Activated naive CD8-positive, alpha-beta T cell (primary cell): ENCODE measurements at regions not wholly inside any gene's neighbourhood (a gene's known extent, or its start where the extent isn't known, plus 50 kb on each side); places are given as distances from the start of the nearest gene placed in this dataset.
"Not testable (repeated sequence)": the region's sequence is repeated elsewhere in the genome, so short reads cannot be mapped to it uniquely, and the experiment has no call there.

Source experiments
- H3K27ac Mint-ChIP-seq: one replicate; pipeline ENCODE4 v1.8.0; 2021; ENCODE audit warnings: mixed read lengths
- H3K27me3 Mint-ChIP-seq: one replicate; pipeline ENCODE4 v1.8.0; 2021; ENCODE audit warnings: mixed read lengths
- H3K36me3 Mint-ChIP-seq: one replicate; pipeline ENCODE4 v1.8.0; 2021; ENCODE audit warnings: mixed read lengths
- H3K4me1 Mint-ChIP-seq: one replicate; pipeline ENCODE4 v1.8.0; 2021; ENCODE audit warnings: low read depth, mixed read lengths
- H3K4me3 Mint-ChIP-seq: one replicate; pipeline ENCODE4 v1.8.0; 2021; ENCODE audit warnings: mild to moderate bottlenecking, mixed read lengths
- H3K9me3 Mint-ChIP-seq: one replicate; pipeline ENCODE4 v1.8.0; 2021; ENCODE audit warnings: low read depth, mixed read lengths

DNA sequence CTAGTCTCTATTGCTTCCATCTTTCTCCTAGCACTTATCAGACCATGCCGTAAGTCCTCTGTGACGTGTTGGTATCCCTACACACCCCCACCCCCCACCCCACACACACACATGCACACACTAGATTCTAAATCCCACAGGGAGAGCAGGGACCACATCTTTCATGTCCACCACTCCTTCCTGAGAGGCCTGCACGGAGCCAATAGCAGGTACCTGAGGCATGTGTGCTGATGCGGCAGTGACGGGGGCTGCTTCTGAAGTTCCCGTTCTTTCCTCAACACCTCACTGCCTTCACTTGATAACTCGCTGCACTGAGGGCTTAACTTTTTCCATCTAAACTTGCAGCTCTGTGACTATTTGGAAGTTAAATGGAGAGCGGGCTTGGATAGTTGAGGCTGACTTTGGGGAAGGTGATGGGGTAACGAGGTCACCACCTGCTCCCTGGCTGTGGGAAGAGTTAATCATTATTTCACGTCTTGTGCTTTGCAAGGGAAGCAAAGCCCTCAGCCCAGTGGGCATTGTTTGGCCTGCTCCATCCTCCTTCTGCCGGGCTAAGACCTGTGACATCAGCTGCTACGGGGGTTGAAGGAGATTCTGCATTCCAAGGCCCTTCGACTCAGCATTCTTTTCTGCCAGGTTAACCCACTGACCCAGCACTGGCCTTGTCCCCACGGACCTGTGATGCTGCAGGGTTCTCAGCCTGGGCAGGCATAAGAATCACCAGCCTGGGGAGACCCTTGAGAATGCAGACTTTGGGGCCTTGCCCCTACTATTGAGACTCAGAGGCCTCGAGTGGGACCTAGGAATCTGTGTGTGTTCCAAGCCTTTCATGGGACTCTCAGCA is 187.8 kb downstream of the ANKRD60 start:
- Mint-ChIP-seq H3K4me3 (no peak overlapping the region), H3K9me3 (no peaks in the 10 kb centered on the region), H3K27me3 (peaks cover 3% of the 10 kb centered on the region), H3K36me3 (no peaks in the 10 kb centered on the region), H3K4me1 (no peaks in the 10 kb centered on the region), H3K27ac (no peak overlapping the region)

- H3K4me1 Mint-ChIP-seq = no peaks in the 10 kb centered on the region
- H3K36me3 Mint-ChIP-seq = no peaks in the 10 kb centered on the region
- H3K27me3 Mint-ChIP-seq = peaks cover 3% of the 10 kb centered on the region
- H3K27ac Mint-ChIP-seq = no peak overlapping the region
- H3K9me3 Mint-ChIP-seq = no peaks in the 10 kb centered on the region
- H3K4me3 Mint-ChIP-seq = no peak overlapping the region
Measured at GRCh38 chr20:58039274-58040092, 189.0 kb downstream of the ANKRD60 start.

DNA sequence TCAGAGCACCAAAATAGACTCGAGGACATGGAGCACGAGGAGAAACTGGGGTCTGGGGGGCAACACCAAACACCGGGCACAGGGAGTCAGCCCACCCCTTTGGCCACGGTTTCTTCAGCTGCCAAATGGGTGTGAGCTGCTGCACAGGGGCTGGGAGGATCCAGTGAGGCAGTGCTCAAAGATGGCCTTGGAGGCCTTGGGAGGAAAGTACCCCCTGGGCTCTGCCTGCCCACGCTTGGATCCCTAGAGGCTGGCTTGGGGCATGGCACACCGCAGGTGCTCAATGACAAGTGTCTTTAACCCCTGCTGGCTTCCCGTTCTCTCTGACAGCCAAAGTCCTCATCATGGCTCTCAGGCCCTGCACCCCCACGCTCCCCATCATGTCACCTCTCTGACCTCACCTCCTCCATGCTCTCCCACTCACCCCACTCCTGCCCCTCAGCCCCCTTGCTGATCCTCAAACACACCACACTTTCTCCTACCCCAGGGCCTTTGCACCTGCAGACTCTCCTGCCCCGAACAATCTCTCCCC is 190.3 kb downstream of the ANKRD60 start:
- Mint-ChIP-seq H3K4me1 (no peaks in the 10 kb centered on the region), H3K36me3 (no peaks in the 10 kb centered on the region), H3K4me3 (no peak overlapping the region), H3K9me3 (no peaks in the 10 kb centered on the region), H3K27me3 (peaks cover 4% of the 10 kb centered on the region), H3K27ac (no peak overlapping the region)

GRCh38 chr20:58037631-58038030 is 190.8 kb downstream of the ANKRD60 start:
- Mint-ChIP-seq H3K27me3 (peaks cover 4% of the 10 kb centered on the region), H3K4me1 (no peaks in the 10 kb centered on the region), H3K27ac (no peak overlapping the region), H3K4me3 (no peak overlapping the region), H3K36me3 (no peaks in the 10 kb centered on the region), H3K9me3 (no peaks in the 10 kb centered on the region)

DNA sequence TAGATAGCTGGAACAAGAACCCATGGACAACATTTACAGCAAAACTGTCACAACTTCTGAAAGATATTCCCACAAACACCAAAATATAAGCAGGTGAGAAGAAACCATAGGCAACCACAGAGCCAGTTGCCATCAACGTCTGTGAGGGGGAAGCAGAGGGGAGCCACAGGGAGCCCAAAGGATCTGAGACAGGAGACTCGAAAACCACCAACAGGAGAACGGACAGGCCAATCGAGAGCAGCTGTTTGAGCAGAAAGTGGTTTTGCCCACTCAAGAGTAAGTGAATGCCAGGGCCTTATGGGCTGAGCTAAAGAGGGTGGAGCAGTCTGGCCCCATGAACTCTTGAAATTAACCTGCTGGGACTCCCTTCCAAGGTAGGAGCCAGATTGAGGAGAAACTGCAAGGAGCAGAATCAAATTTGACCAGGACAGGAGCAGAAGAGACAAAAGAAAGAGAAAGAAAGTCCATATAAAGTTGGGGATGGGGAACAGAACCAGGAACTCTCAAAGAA is 195.4 kb downstream of the ANKRD60 start:
- Mint-ChIP-seq H3K4me3 (no peak overlapping the region), H3K9me3 (no peaks in the 10 kb centered on the region), H3K36me3 (no peaks in the 10 kb centered on the region), H3K27me3 (peaks cover 8% of the 10 kb centered on the region), H3K4me1 (no peaks in the 10 kb centered on the region), H3K27ac (no peak overlapping the region)

DNA sequence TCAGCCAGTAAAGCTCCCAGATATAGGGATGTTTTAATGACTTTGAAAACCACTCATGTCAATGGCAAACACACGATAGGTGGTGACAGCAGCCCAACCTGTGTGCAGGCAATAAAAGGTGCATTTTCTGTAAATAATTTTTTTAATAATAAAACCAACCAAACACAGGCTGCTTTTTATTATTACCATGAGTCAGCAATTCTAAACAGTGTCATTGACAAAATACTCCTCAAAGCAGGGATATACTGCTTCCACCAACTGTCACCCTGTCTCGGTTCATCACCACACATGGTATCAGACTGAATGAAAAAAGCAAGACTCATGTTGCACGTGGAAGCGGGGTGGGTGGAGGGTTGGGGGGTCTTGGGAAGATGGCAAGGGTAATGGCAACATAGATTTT is 195.9 kb downstream of the ANKRD60 start:
- Mint-ChIP-seq H3K9me3 (no peaks in the 10 kb centered on the region), H3K4me3 (no peak overlapping the region)

GRCh38 chr20:58031350-58031749 is 197.1 kb downstream of the ANKRD60 start:
- not testable (repeated sequence) for H3K9me3 Mint-ChIP-seq, H3K4me1 Mint-ChIP-seq, H3K4me3 Mint-ChIP-seq, H3K27me3 Mint-ChIP-seq, H3K36me3 Mint-ChIP-seq, H3K27ac Mint-ChIP-seq

More for the DNA sequence above, 195.9 kb downstream of the ANKRD60 start:
- H3K36me3 Mint-ChIP-seq = no peaks in the 10 kb centered on the region
- H3K4me1 Mint-ChIP-seq = no peaks in the 10 kb centered on the region
- peaks cover 8% of the 10 kb centered on the region for H3K27me3 Mint-ChIP-seq
- no peak overlapping the region for H3K27ac Mint-ChIP-seq

DNA sequence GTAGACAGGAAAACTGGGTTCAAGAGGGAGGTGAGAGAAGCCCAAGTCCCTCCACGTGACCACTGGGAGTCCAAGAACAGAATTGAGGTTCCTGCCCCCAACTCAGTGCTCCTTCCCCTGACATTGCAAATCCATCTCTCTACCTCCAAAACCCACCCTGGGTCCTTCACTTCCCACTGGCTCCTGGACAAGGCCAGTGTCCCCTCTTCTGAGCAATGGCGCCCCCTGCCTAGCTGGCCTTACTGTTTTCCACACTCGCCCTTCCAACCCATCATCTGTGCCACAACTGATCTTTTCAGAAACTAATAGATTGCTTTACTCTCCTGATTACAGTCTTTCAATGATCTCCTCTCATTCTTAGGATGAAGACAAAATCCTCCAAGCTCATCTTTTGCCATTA is 200.3 kb downstream of the ANKRD60 start:
- Mint-ChIP-seq H3K36me3 (no peaks in the 10 kb centered on the region), H3K4me3 (no peak overlapping the region), H3K4me1 (no peaks in the 10 kb centered on the region), H3K9me3 (no peaks in the 10 kb centered on the region), H3K27ac (no peak overlapping the region), H3K27me3 (peaks cover 6% of the 10 kb centered on the region)

GRCh38 chr20:58026361-58026760 is 202.1 kb downstream of the ANKRD60 start:
- Mint-ChIP-seq H3K36me3 (no peaks in the 10 kb centered on the region), H3K9me3 (no peaks in the 10 kb centered on the region), H3K4me1 (no peaks in the 10 kb centered on the region), H3K27ac (no peak overlapping the region), H3K27me3 (peaks cover 6% of the 10 kb centered on the region), H3K4me3 (no peak overlapping the region)

GRCh38 chr20:58025233-58025632 is 203.2 kb downstream of the ANKRD60 start:
- no peaks in the 10 kb centered on the region for H3K9me3 Mint-ChIP-seq
- peaks cover 6% of the 10 kb centered on the region for H3K27me3 Mint-ChIP-seq
- no peaks in the 10 kb centered on the region for H3K4me1 Mint-ChIP-seq
- H3K4me3 Mint-ChIP-seq = no peak overlapping the region
- H3K27ac Mint-ChIP-seq = no peak overlapping the region
- H3K36me3 Mint-ChIP-seq = no peaks in the 10 kb centered on the region

DNA sequence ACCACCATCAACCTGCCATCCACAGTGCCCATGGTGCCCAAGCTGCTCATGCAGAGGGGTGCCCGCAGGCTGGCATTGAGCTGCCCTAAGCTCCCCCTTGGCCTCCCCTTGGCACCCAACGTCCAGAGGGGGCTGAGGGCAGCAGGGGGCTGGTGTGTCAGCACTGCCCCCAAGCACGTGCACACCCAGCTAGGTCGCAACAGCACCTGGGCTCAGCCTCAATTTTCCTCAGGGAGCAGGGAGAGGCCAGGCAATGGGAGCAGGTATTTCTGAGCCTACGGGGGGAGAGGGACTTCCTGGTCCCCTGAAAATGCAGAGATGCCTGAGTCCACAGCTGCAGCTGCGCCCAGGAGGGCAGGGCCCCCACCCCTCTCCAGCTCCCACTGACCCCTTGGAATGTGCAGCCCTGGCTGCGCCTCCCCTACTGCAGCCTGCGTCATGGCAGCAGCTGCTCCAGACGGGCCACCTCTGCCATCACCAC is 204.2 kb downstream of the ANKRD60 start:
- H3K4me1 Mint-ChIP-seq = no peaks in the 10 kb centered on the region
- no peak overlapping the region for H3K27ac Mint-ChIP-seq
- no peaks in the 10 kb centered on the region for H3K9me3 Mint-ChIP-seq
- peaks cover 3% of the 10 kb centered on the region for H3K27me3 Mint-ChIP-seq
- no peaks in the 10 kb centered on the region for H3K36me3 Mint-ChIP-seq
- no peak overlapping the region for H3K4me3 Mint-ChIP-seq

- Mint-ChIP-seq H3K36me3 (no peaks in the 10 kb centered on the region), H3K27ac (no peak overlapping the region), H3K4me1 (no peaks in the 10 kb centered on the region), H3K9me3 (no peaks in the 10 kb centered on the region), H3K27me3 (peaks cover 3% of the 10 kb centered on the region), H3K4me3 (no peak overlapping the region)
Measured at GRCh38 chr20:58023781-58024180, 204.7 kb downstream of the ANKRD60 start.

- H3K4me3 Mint-ChIP-seq = no peak overlapping the region
- peaks cover under 1% of the 10 kb centered on the region for H3K4me1 Mint-ChIP-seq
- peaks cover 5% of the 10 kb centered on the region for H3K27me3 Mint-ChIP-seq
- no peak overlapping the region for H3K27ac Mint-ChIP-seq
- no peaks in the 10 kb centered on the region for H3K36me3 Mint-ChIP-seq
- H3K9me3 Mint-ChIP-seq = no peaks in the 10 kb centered on the region
Measured at GRCh38 chr20:58023346-58023745, 205.1 kb downstream of the ANKRD60 start.

DNA sequence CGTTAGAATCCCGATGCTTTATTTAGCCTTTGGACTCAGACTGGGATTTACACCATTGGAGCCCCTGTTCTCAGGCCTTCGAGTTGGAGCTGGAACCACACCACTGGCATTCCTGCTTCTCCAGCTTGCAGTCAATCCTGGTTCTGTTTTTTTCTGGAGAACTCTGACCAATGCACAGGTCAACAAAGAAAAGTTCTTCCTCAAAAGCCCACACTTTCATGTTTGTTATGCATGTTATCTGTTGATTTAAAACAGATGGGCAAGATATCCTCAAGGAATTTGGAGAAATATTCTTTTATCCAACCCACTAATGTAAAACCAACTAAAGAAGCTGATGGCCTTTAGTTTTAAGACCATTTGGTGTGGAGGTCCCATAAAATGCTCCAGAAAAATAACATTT is 205.7 kb downstream of the ANKRD60 start:
- no peaks in the 10 kb centered on the region for H3K9me3 Mint-ChIP-seq
- no peak overlapping the region for H3K4me3 Mint-ChIP-seq
- H3K4me1 Mint-ChIP-seq = peaks cover 5% of the 10 kb centered on the region
- peaks cover 5% of the 10 kb centered on the region for H3K27me3 Mint-ChIP-seq
- H3K27ac Mint-ChIP-seq = no peak overlapping the region
- H3K36me3 Mint-ChIP-seq = no peaks in the 10 kb centered on the region

GRCh38 chr20:58021481-58021880 is 207.0 kb downstream of the ANKRD60 start:
- Mint-ChIP-seq H3K27me3 (peaks cover 7% of the 10 kb centered on the region), H3K36me3 (no peaks in the 10 kb centered on the region), H3K4me1 (peaks cover 6% of the 10 kb centered on the region), H3K27ac (no peak overlapping the region), H3K9me3 (no peaks in the 10 kb centered on the region), H3K4me3 (no peak overlapping the region)
